CD4-positive, alpha-beta T cell (primary cell): ENCODE measurements at regions not wholly inside any gene's neighbourhood (a gene's known extent, or its start where the extent isn't known, plus 50 kb on each side); places are given as distances from the start of the nearest gene placed in this dataset.

Source experiments
- ATAC-seq: fragments of 200-7000 bp; cut with Tn5 transposase; one replicate; pipeline ENCODE4 v1.10.0; 2022; ENCODE audit warnings: mild to moderate bottlenecking; ENCODE audit not compliant: poor library complexity
- CTCF ChIA-PET: fragments of 350-600 bp; sonication (Branson Sonifier 250); formaldehyde crosslinking; loops from one replicate; lab custom pipeline; 2021; ENCODE audit warnings: antibody characterized with exemption, inconsistent platforms; lab: Charles Lee
- POLR2A ChIA-PET: fragments of 350-600 bp; sonication (Branson Sonifier 250); formaldehyde crosslinking; loops from one replicate; lab custom pipeline; 2021; ENCODE audit warnings: antibody characterized with exemption, inconsistent platforms; lab: Charles Lee
- DNase-seq, 14 experiments: peaks; one replicate each; pipeline ENCODE4 v3.0.0-alpha.2; 2013 to 2020; ENCODE audit warnings: mixed read lengths in 2 of 14
- H3K27ac ChIP-seq, 2 donors: one replicate each; pipeline versions ENCODE4 v1.5.1 to v1.7.0; 2013; ENCODE audit warnings: low read length in 2 of 2, low read depth in 1 of 2, mild to moderate bottlenecking in 1 of 2
- H3K27me3 ChIP-seq, 2 experiments: 1 replicate in 1 of 2; 2 replicates in 1 of 2; pipeline versions ENCODE4 v1.6.1 to v1.7.0; 2013; ENCODE audit warnings: low read length in 2 of 2, control low read depth in 1 of 2, mild to moderate bottlenecking in 1 of 2, moderate library complexity in 1 of 2; ENCODE audit not compliant: insufficient read depth in 2 of 2, control insufficient read depth in 1 of 2
- H3K36me3 ChIP-seq: one replicate; pipeline ENCODE4 v1.6.1; 2013; ENCODE audit warnings: low read length, control low read depth; ENCODE audit not compliant: insufficient read depth
- H3K4me1 ChIP-seq: one replicate; pipeline ENCODE4 v1.6.1; 2013; ENCODE audit warnings: low read length, control low read depth; ENCODE audit not compliant: insufficient read depth
- H3K4me3 ChIP-seq: one replicate; pipeline ENCODE4 v1.5.1; 2013; ENCODE audit warnings: mild to moderate bottlenecking, low read length, moderate library complexity
- H3K9me3 ChIP-seq, 2 experiments: 1 replicate in 1 of 2; 2 replicates in 1 of 2; pipeline versions ENCODE4 v1.6.1 to v1.7.0; 2013; ENCODE audit warnings: low read length in 2 of 2, mild to moderate bottlenecking in 2 of 2, control low read depth in 1 of 2, moderate library complexity in 1 of 2; ENCODE audit not compliant: control insufficient read depth in 1 of 2, insufficient read depth in 1 of 2
- H3K27ac Mint-ChIP-seq: one replicate; pipeline ENCODE4 v1.8.0; 2020; ENCODE audit warnings: mixed read lengths
- H3K27me3 Mint-ChIP-seq: one replicate; pipeline ENCODE4 v1.8.0; 2021; ENCODE audit warnings: mixed read lengths
- H3K36me3 Mint-ChIP-seq: one replicate; pipeline ENCODE4 v1.8.0; 2021; ENCODE audit warnings: low read depth, mixed read lengths
- H3K4me1 Mint-ChIP-seq: one replicate; pipeline ENCODE4 v1.8.0; 2021; ENCODE audit warnings: low read depth, mixed read lengths
- H3K4me3 Mint-ChIP-seq: one replicate; pipeline ENCODE4 v1.8.0; 2020; ENCODE audit warnings: mild to moderate bottlenecking, mixed read lengths
- H3K9me3 Mint-ChIP-seq: one replicate; pipeline ENCODE4 v1.8.0; 2020; ENCODE audit warnings: mixed read lengths
- intact Hi-C, 2 experiments: fragments of 100-400 bp; cut with DNase I in 1 of 2; cut with micrococcal nuclease in 1 of 2; formaldehyde crosslinking; loops; one replicate each; pipeline versions ENCODE4 v1.15.1 to v1.9.0; 2023 to 2025; cut with DNase I, micrococcal nuclease
- TF ChIP-seq, protein P1 (sequence below): fragments of 200-600 bp; IDR thresholded peaks from one replicate; pipeline ENCODE4 v1.8.0; 2022; ENCODE audit warnings: antibody characterized with exemption, mild to moderate bottlenecking

DNA sequence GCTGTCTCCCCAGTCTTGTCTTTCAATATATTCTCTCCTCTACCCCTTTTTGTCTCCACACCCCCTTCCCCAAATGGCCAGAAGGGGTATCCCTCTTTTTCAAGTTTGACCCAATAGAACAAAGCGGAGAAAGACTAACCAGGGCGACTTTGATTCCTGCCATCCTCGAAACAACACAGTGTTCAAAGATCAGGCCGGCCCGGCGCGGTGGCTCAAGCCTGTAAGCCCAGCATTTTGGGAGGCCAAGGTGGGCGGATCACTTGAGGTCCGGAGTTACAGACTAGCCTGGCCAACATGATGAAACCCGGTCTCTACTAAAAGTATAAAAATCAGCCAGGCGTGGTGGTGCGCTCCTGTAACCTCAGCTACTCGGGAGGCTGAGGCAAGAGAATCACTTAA is 77.0 kb upstream of the IFNAR2 start:
- no peak for DNase-seq
- no peak overlapping the region for H3K4me3 ChIP-seq
- H3K27me3 ChIP-seq, result peaks cover 4 to 8% of the 10 kb centered on the region in 2 experiments
- H3K36me3 ChIP-seq, result no peaks in the 10 kb centered on the region
- ChIA-PET POLR2A (no interaction called here), CTCF (no interaction called here)
- no peaks in the 10 kb centered on the region for H3K9me3 ChIP-seq
- H3K27ac Mint-ChIP-seq, result no peak overlapping the region
- TF ChIP-seq, protein P1, sequence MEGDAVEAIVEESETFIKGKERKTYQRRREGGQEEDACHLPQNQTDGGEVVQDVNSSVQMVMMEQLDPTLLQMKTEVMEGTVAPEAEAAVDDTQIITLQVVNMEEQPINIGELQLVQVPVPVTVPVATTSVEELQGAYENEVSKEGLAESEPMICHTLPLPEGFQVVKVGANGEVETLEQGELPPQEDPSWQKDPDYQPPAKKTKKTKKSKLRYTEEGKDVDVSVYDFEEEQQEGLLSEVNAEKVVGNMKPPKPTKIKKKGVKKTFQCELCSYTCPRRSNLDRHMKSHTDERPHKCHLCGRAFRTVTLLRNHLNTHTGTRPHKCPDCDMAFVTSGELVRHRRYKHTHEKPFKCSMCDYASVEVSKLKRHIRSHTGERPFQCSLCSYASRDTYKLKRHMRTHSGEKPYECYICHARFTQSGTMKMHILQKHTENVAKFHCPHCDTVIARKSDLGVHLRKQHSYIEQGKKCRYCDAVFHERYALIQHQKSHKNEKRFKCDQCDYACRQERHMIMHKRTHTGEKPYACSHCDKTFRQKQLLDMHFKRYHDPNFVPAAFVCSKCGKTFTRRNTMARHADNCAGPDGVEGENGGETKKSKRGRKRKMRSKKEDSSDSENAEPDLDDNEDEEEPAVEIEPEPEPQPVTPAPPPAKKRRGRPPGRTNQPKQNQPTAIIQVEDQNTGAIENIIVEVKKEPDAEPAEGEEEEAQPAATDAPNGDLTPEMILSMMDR, result no peak
- peaks cover 5% of the 10 kb centered on the region for H3K4me1 ChIP-seq
- intact Hi-C loops, result no loop called here
- ATAC-seq, result no peak
- H3K4me1 Mint-ChIP-seq, result peaks cover 8% of the 10 kb centered on the region
- H3K36me3 Mint-ChIP-seq, result no peaks in the 10 kb centered on the region
- peaks cover 31% of the 10 kb centered on the region for H3K27me3 Mint-ChIP-seq
- H3K4me3 Mint-ChIP-seq, result no peak overlapping the region
- H3K9me3 Mint-ChIP-seq, result no peaks in the 10 kb centered on the region
- no peak overlapping the region for H3K27ac ChIP-seq

DNA sequence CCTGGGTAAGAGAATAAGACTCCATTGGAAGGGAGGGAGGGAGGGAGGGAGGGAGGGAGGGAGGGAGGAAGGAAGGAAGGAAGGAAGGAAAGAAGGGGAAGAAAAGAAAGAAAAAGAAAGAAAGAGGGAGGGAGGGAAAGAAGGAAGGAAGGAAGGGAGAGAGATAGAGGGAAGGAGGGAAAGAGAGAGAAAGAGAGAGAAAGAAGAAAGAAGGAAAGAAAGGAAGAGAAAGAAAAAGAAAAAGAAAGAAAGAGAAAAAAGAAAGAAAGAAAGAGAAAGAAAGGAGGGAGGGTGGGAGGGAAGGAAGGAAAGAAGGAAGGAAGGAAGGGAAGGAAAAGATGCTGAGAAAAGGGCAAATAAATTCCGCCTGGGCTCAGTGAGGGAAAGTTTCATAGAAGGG is 74.7 kb upstream of the IFNAR2 start:
- intact Hi-C loops, result no loop called here
- POLR2A ChIA-PET, result no interaction called here
- Histone ChIP-seq H3K4me1 (peaks cover 5% of the 10 kb centered on the region), H3K9me3 (peaks cover 6 to 11% of the 10 kb centered on the region in 2 experiments), H3K36me3 (no peaks in the 10 kb centered on the region), H3K27me3 (peaks cover 11 to 15% of the 10 kb centered on the region in 2 experiments), H3K4me3 (no peak overlapping the region), H3K27ac (no peak overlapping the region)
- Mint-ChIP-seq H3K36me3 (no peaks in the 10 kb centered on the region), H3K4me3 (no peak overlapping the region), H3K27ac (no peak overlapping the region), H3K27me3 (peaks cover 50% of the 10 kb centered on the region), H3K4me1 (peaks cover 8% of the 10 kb centered on the region), H3K9me3 (peaks cover 4% of the 10 kb centered on the region)
- CTCF ChIA-PET, result no interaction called here
- TF ChIP-seq, protein P1, result no peak
- DNase-seq, result no peak
- ATAC-seq, result no peak

DNA sequence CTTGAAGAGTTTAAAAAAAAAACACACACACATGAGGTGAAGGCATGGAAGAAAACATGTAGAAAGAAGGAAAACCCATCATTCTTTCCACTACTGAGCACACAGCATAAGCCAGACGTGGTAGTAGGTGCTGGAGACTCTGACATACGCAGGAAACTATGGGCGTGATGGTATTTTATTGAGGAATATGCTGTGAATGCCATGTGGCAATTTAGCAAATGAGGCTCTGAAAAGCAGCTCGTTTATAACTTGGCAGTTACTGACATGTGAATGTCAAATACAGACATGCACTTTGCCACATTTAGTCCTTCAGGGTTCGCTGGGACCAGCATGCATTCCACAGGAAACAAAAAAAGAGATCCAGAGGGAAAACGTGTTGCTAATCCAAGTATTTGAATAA is 74.3 kb upstream of the IFNAR2 start:
- no peak for ATAC-seq
- no peak for DNase-seq
- Mint-ChIP-seq H3K27ac (no peak overlapping the region), H3K36me3 (no peaks in the 10 kb centered on the region), H3K27me3 (peaks cover 51% of the 10 kb centered on the region), H3K4me1 (peaks cover 8% of the 10 kb centered on the region), H3K4me3 (no peak overlapping the region), H3K9me3 (peaks cover 6% of the 10 kb centered on the region)
- Histone ChIP-seq H3K4me3 (no peak overlapping the region), H3K27ac (no peak overlapping the region), H3K27me3 (peaks cover 12 to 15% of the 10 kb centered on the region in 2 experiments), H3K4me1 (peaks cover 5% of the 10 kb centered on the region), H3K36me3 (no peaks in the 10 kb centered on the region), H3K9me3 (peaks cover 6 to 11% of the 10 kb centered on the region in 2 experiments)
- TF ChIP-seq, protein P1, result no peak
- ChIA-PET POLR2A (interaction anchor here (0.6 kb wide), 1 partner anchor 15 kb away, joined by 3 read pairs; no protein-coding TSS in a partner anchor), CTCF (no interaction called here)
- intact Hi-C loops, result no loop called here
